MM.1S (cell line): ENCODE measurements at regions not wholly inside any gene's neighbourhood (a gene's known extent, or its start where the extent isn't known, plus 50 kb on each side); places are given as distances from the start of the nearest gene placed in this dataset.

Experiments used
- DNase-seq: peaks from one replicate; pipeline ENCODE4 v3.0.0-alpha.2; 2015
- H2AFZ ChIP-seq: fragments of 300-600 bp; sonication (generic); 2 replicates; pipeline ENCODE4 v1.6.0; 2016; ENCODE audit warnings: antibody characterized with exemption, low read length
- H3F3A ChIP-seq: fragments of 300-600 bp; sonication (generic); 2 replicates; pipeline ENCODE4 v1.6.1; 2016; ENCODE audit warnings: mild to moderate bottlenecking, antibody characterized with exemption, low read length, moderate library complexity, mixed read lengths; ENCODE audit not compliant: insufficient read depth
- H3K27ac ChIP-seq: fragments of 300-600 bp; sonication (generic); 2 replicates; pipeline ENCODE4 v1.5.1; 2016; ENCODE audit warnings: mild to moderate bottlenecking, low read length
- H3K27me3 ChIP-seq: fragments of 300-600 bp; sonication (generic); replicated peaks from 2 replicates; pipeline ENCODE4 v1.6.0; 2016; ENCODE audit warnings: low read length; ENCODE audit not compliant: insufficient read depth
- H3K36me3 ChIP-seq: fragments of 300-600 bp; sonication (generic); replicated peaks from 2 replicates; pipeline ENCODE4 v1.6.1; 2016; ENCODE audit warnings: mild to moderate bottlenecking, low read length, mixed read lengths; ENCODE audit not compliant: insufficient read depth
- H3K4me1 ChIP-seq: fragments of 300-600 bp; sonication (generic); 2 replicates; pipeline ENCODE4 v1.6.1; 2016; ENCODE audit warnings: low read length, mixed read lengths
- H3K4me2 ChIP-seq: fragments of 300-600 bp; sonication (generic); 2 replicates; pipeline ENCODE4 v1.6.0; 2016; ENCODE audit warnings: low read depth, low read length
- H3K4me3 ChIP-seq: fragments of 300-600 bp; sonication (generic); 2 replicates; pipeline ENCODE4 v1.5.1; 2016; ENCODE audit warnings: low read length, mixed read lengths
- H3K79me2 ChIP-seq: fragments of 300-600 bp; sonication (generic); 2 replicates; pipeline ENCODE4 v1.6.1; 2016; ENCODE audit warnings: mixed run types, low read length, mixed read lengths
- H3K9ac ChIP-seq: fragments of 300-600 bp; sonication (generic); 2 replicates; pipeline ENCODE4 v1.6.1; 2016; ENCODE audit warnings: low read length, mixed read lengths
- H3K9me2 ChIP-seq: fragments of 300-600 bp; sonication (generic); replicated peaks from 2 replicates; pipeline ENCODE4 v1.6.1; 2016; ENCODE audit warnings: mild to moderate bottlenecking, low read length, mixed read lengths; ENCODE audit not compliant: insufficient read depth
- H3K9me3 ChIP-seq: fragments of 300-600 bp; sonication (generic); replicated peaks from 2 replicates; pipeline ENCODE4 v1.6.1; 2016; ENCODE audit warnings: mild to moderate bottlenecking, low read length, mixed read lengths; ENCODE audit not compliant: insufficient read depth
- H4K20me1 ChIP-seq: fragments of 300-600 bp; sonication (generic); 2 replicates; pipeline ENCODE4 v1.6.1; 2016; ENCODE audit warnings: mild to moderate bottlenecking, low read length, moderate library complexity, mixed read lengths; ENCODE audit not compliant: insufficient read depth
- EZH2 ChIP-seq: fragments of 300-600 bp; sonication (generic); optimal IDR thresholded peaks from 2 replicates; pipeline ENCODE3; 2017; ENCODE audit warnings: low read depth, mild to moderate bottlenecking, antibody characterized with exemption, low read length, mixed read lengths
- EZH2phosphoT487 ChIP-seq: fragments of 300-600 bp; sonication (generic); IDR thresholded peaks from 2 replicates; pipeline ENCODE4 v1.6.1; 2018; ENCODE audit warnings: antibody characterized with exemption, low read length
- TF ChIP-seq, protein P1 (sequence below): fragments of 300-600 bp; sonication (generic); IDR thresholded peaks from 2 replicates; pipeline ENCODE4 v1.5.1; 2016; ENCODE audit warnings: antibody characterized with exemption, low read length, mixed read lengths

DNA sequence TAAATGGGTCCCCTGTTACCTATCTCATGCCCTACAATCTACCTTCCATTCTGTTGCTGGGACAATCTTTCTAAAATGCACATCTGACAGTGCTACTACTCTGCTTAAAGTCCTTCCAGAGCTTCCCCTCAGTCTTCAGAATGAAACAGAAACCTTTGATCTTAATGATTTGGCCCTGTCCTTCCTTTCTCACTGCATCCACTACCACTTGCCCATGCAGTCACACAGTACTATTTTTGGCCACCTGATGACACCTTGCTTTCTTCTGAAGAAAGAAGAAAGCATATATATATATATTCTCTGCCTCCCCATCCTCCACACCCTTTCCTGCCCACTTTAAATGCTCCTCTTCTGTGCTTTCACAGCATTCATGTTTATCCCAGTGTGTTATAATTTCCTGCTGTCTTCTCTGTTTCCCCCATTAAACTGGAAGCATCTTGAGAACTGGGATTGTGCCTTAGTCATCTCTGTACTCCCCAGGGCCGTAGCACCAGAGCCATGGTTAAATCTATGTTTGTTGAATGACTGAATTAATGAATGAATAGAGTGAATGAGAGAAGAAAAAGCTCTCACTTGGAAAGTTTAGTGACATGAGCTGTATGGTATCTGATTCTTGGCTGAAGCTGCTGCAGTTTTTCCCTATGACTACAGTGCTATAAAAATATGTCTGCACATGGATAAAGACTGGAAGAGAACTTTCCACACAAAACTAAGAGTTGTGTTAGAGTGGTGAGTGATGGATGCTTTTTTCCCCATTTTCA lies 56.2 kb downstream of the RTL9 start:
- H3K9me2 ChIP-seq: no peaks in the 10 kb centered on the region
- TF ChIP-seq, protein P1, sequence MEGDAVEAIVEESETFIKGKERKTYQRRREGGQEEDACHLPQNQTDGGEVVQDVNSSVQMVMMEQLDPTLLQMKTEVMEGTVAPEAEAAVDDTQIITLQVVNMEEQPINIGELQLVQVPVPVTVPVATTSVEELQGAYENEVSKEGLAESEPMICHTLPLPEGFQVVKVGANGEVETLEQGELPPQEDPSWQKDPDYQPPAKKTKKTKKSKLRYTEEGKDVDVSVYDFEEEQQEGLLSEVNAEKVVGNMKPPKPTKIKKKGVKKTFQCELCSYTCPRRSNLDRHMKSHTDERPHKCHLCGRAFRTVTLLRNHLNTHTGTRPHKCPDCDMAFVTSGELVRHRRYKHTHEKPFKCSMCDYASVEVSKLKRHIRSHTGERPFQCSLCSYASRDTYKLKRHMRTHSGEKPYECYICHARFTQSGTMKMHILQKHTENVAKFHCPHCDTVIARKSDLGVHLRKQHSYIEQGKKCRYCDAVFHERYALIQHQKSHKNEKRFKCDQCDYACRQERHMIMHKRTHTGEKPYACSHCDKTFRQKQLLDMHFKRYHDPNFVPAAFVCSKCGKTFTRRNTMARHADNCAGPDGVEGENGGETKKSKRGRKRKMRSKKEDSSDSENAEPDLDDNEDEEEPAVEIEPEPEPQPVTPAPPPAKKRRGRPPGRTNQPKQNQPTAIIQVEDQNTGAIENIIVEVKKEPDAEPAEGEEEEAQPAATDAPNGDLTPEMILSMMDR: no peak
- TF ChIP-seq EZH2 (no peak), EZH2phosphoT487 (no peak)
- no peaks in the 10 kb centered on the region for H3K79me2 ChIP-seq
- H3K27ac ChIP-seq: peak overlapping the region; percentile 74; the same call in 1 of the 2 replicates
- H3K4me2 ChIP-seq: peak overlapping the region; percentile 84
- H3F3A ChIP-seq: peaks cover 22% of the 10 kb centered on the region
- H3K27me3 ChIP-seq: no peaks in the 10 kb centered on the region
- H2AFZ ChIP-seq: peak overlapping the region; percentile 46
- H3K36me3 ChIP-seq: no peaks in the 10 kb centered on the region
- no peaks in the 10 kb centered on the region for H4K20me1 ChIP-seq
- H3K9me3 ChIP-seq: no peaks in the 10 kb centered on the region
- peaks cover 41% of the 10 kb centered on the region for H3K4me1 ChIP-seq
- peak overlapping the region; percentile 31; the same call in 1 of the 2 replicates for H3K9ac ChIP-seq
- peak; percentile 83 for DNase-seq
- peak overlapping the region; percentile 25; the same call in 1 of the 2 replicates for H3K4me3 ChIP-seq

DNA sequence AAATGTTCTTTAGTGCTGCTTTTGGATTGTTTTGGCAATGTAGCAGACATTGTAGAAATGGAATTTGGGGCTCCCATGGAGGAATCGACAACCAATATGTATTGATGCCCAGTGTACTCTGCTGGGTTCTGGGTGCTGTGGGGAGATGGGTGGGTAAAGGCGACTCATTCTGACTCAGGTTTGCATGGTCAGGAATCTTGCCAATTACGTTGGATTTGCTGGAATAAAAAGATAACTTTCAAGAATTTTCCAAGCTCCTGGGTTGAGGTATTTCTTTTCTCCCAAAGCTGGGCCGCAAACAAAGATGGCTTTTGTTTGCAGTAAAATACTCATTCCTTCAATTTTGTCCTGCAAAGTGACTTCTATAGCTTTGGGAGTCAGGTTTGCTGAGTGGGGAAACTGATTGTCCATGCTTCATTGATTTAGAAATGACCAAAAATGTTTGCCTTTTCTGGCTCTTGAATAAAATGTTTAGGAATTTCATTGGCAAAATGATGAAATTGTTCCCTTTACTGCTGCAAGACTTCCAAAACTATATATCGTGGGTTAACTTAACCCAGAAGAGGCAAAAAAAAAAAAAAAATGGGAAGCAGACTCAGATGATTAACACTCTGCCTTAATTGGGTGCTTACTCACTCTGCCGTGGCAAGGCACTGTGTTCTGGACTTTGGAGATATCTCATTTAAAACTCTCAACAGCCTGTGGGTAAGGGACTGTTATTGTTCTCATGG lies 57.0 kb downstream of the RTL9 start:
- TF ChIP-seq EZH2phosphoT487 (no peak), EZH2 (no peak)
- TF ChIP-seq, protein P1: no peak
- Histone ChIP-seq H3K4me2 (peak overlapping the region; percentile 84), H3K27ac (peak overlapping the region; percentile 74; the same call in 1 of the 2 replicates), H2AFZ (no peak overlapping the region), H3K36me3 (no peaks in the 10 kb centered on the region), H3K9me3 (no peaks in the 10 kb centered on the region), H3K79me2 (no peaks in the 10 kb centered on the region), H3K9ac (no peak overlapping the region), H3K9me2 (no peaks in the 10 kb centered on the region), H3K27me3 (no peaks in the 10 kb centered on the region), H4K20me1 (no peaks in the 10 kb centered on the region), H3F3A (peaks cover 22% of the 10 kb centered on the region), H3K4me3 (peak overlapping the region; percentile 25; the same call in 1 of the 2 replicates), H3K4me1 (peaks cover 41% of the 10 kb centered on the region)
- no peak for DNase-seq

DNA sequence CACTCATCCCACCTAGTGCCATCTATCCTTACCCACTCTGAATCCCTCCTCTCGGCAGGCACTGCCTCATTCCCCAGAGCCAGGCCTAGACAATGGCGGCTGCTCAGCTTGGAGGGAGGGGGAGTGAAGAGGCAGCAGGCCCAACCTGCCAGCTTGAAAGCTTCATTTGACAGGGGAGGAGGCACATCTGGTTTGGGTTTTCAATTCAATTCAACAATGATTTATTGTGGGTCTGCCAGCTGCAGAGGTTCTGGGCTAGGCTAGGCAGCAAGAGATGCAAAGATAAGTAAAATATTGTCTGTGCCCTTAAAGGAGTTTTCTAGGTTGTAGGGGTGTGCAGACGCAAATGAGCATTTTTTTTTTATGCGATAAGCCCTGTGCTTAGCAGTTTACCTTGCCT lies 58.5 kb downstream of the RTL9 start:
- Histone ChIP-seq H3K4me1 (peaks cover 36% of the 10 kb centered on the region), H2AFZ (no peak overlapping the region), H3K9me2 (no peaks in the 10 kb centered on the region), H3K27ac (no peak overlapping the region), H3F3A (peaks cover 22% of the 10 kb centered on the region), H3K79me2 (no peaks in the 10 kb centered on the region), H3K4me3 (no peak overlapping the region), H3K27me3 (no peaks in the 10 kb centered on the region), H3K9ac (no peak overlapping the region), H3K36me3 (no peaks in the 10 kb centered on the region), H3K9me3 (no peaks in the 10 kb centered on the region), H4K20me1 (no peaks in the 10 kb centered on the region), H3K4me2 (no peak overlapping the region)
- no peak for DNase-seq
- TF ChIP-seq, protein P1: no peak
- no peak for TF ChIP-seq EZH2
- TF ChIP-seq EZH2phosphoT487: no peak
